Fibroblast of lung (primary cell): ENCODE measurements at regions not wholly inside any gene's neighbourhood (a gene's known extent, or its start where the extent isn't known, plus 50 kb on each side); places are given as distances from the start of the nearest gene placed in this dataset.

Experiments
- CTCF ChIP-seq, 2 donors: IDR thresholded peaks in 1 of 2; conservative IDR thresholded peaks in 1 of 2; 1 replicate in 1 of 2; 2 replicates in 1 of 2; pipeline ENCODE4 v1.5.1; 2011 to 2012; ENCODE audit warnings: low read length in 2 of 2, control low read depth in 1 of 2, inconsistent platforms in 1 of 2, low read depth in 1 of 2, mild to moderate bottlenecking in 1 of 2
- EZH2 ChIP-seq: IDR thresholded peaks from 2 replicates; pipeline ENCODE4 v1.5.1; 2012; ENCODE audit warnings: low read length, control low read depth, mild to moderate bottlenecking; ENCODE audit errors: missing control alignments

- TF ChIP-seq CTCF (conservative IDR thresholded peaks at IDR 0.05 in 1 of 2, IDR thresholded peaks at IDR 0.05 in 1 of 2; ENCODE audit: low read depth in 1 of 2, low read length in 2 of 2), result no peak
- TF ChIP-seq EZH2, result no peak
Measured at GRCh38 chr3:152151216-152151876, 117.4 kb upstream of the MBNL1 start.
